ENCODE measurements at regions not wholly inside any gene's neighbourhood (a gene's known extent, or its start where the extent isn't known, plus 50 kb on each side); places are given as distances from the start of the nearest gene placed in this dataset.
"Not testable (repeated sequence)": the region's sequence is repeated elsewhere in the genome, so short reads cannot be mapped to it uniquely, and the experiment has no call there.

GRCh38 chr21:35982717-35983116 lies 77.6 kb downstream of the SETD4 start:
- peaks cover 8% of the 10 kb centered on the region for H3K9me3 Mint-ChIP-seq (ENCODE audit: low read depth)
- no peak overlapping the region for H3K4me3 Mint-ChIP-seq
- H3K27ac Mint-ChIP-seq = no peak overlapping the region
- H3K36me3 Mint-ChIP-seq = peaks cover 5% of the 10 kb centered on the region
- no peaks in the 10 kb centered on the region for H3K4me1 Mint-ChIP-seq (ENCODE audit: low read depth)
- H3K27me3 Mint-ChIP-seq = peaks cover 9% of the 10 kb centered on the region

GRCh38 chr21:35981514-35982070 lies 78.7 kb downstream of the SETD4 start:
- no peak overlapping the region for H3K4me3 Mint-ChIP-seq
- H3K27me3 Mint-ChIP-seq = peaks cover 9% of the 10 kb centered on the region
- H3K36me3 Mint-ChIP-seq = peaks cover 5% of the 10 kb centered on the region

GRCh38 chr21:35980821-35981220 lies 79.5 kb downstream of the SETD4 start:
- no peak overlapping the region for H3K27ac Mint-ChIP-seq
- no peak overlapping the region for H3K4me3 Mint-ChIP-seq
- H3K4me1 Mint-ChIP-seq (ENCODE audit: low read depth) = no peaks in the 10 kb centered on the region
- H3K36me3 Mint-ChIP-seq = peaks cover 5% of the 10 kb centered on the region
- peaks cover 8% of the 10 kb centered on the region for H3K9me3 Mint-ChIP-seq (ENCODE audit: low read depth)
- peaks cover 9% of the 10 kb centered on the region for H3K27me3 Mint-ChIP-seq

More at GRCh38 chr21:35981514-35982070, 78.7 kb downstream of the SETD4 start:
- no peak overlapping the region for H3K27ac Mint-ChIP-seq
- no peaks in the 10 kb centered on the region for H3K4me1 Mint-ChIP-seq (ENCODE audit: low read depth)
- H3K9me3 Mint-ChIP-seq (ENCODE audit: low read depth) = peaks cover 8% of the 10 kb centered on the region

GRCh38 chr21:35977860-35978259 lies 82.5 kb downstream of the SETD4 start:
- H3K27me3 Mint-ChIP-seq; H3K9me3 Mint-ChIP-seq (ENCODE audit: low read depth); H3K4me1 Mint-ChIP-seq (ENCODE audit: low read depth): not testable (repeated sequence)

GRCh38 chr21:35976929-35977328 lies 83.4 kb downstream of the SETD4 start:
- Mint-ChIP-seq H3K36me3 (no peaks in the 10 kb centered on the region), H3K27me3 (peaks cover 5% of the 10 kb centered on the region), H3K4me3 (no peak overlapping the region), H3K27ac (no peak overlapping the region), H3K9me3 (ENCODE audit: low read depth) (peaks cover 8% of the 10 kb centered on the region), H3K4me1 (ENCODE audit: low read depth) (no peaks in the 10 kb centered on the region)

More at GRCh38 chr21:35977860-35978259, 82.5 kb downstream of the SETD4 start:
- H3K27ac Mint-ChIP-seq, H3K4me3 Mint-ChIP-seq, H3K36me3 Mint-ChIP-seq: not testable (repeated sequence)

- peaks cover 8% of the 10 kb centered on the region for H3K9me3 Mint-ChIP-seq (ENCODE audit: low read depth)
- H3K27me3 Mint-ChIP-seq = peaks cover 5% of the 10 kb centered on the region
- no peak overlapping the region for H3K27ac Mint-ChIP-seq
- H3K4me3 Mint-ChIP-seq = no peak overlapping the region
- H3K4me1 Mint-ChIP-seq (ENCODE audit: low read depth) = no peaks in the 10 kb centered on the region
- H3K36me3 Mint-ChIP-seq = no peaks in the 10 kb centered on the region
These were observed 83.8 kb downstream of the SETD4 start for GRCh38 chr21:35976481-35976880.

GRCh38 chr21:35974775-35975174 lies 85.6 kb downstream of the SETD4 start:
- Mint-ChIP-seq H3K27me3 (peaks cover 5% of the 10 kb centered on the region), H3K4me1 (ENCODE audit: low read depth) (no peaks in the 10 kb centered on the region), H3K9me3 (ENCODE audit: low read depth) (peaks cover 8% of the 10 kb centered on the region), H3K4me3 (no peak overlapping the region), H3K27ac (no peak overlapping the region), H3K36me3 (no peaks in the 10 kb centered on the region)

- Mint-ChIP-seq H3K27me3 (peaks cover 2% of the 10 kb centered on the region), H3K4me3 (no peak overlapping the region), H3K9me3 (ENCODE audit: low read depth) (no peaks in the 10 kb centered on the region), H3K27ac (no peak overlapping the region), H3K4me1 (ENCODE audit: low read depth) (no peaks in the 10 kb centered on the region), H3K36me3 (no peaks in the 10 kb centered on the region)
These were observed 88.5 kb downstream of the SETD4 start for GRCh38 chr21:35971824-35972223.

- no peak overlapping the region for H3K27ac Mint-ChIP-seq
- H3K36me3 Mint-ChIP-seq = no peaks in the 10 kb centered on the region
- no peaks in the 10 kb centered on the region for H3K9me3 Mint-ChIP-seq (ENCODE audit: low read depth)
- no peaks in the 10 kb centered on the region for H3K27me3 Mint-ChIP-seq
- H3K4me1 Mint-ChIP-seq (ENCODE audit: low read depth) = no peaks in the 10 kb centered on the region
- no peak overlapping the region for H3K4me3 Mint-ChIP-seq
These were observed 91.0 kb downstream of the SETD4 start for GRCh38 chr21:35969281-35969680.

GRCh38 chr21:35968564-35968963 lies 91.8 kb downstream of the SETD4 start:
- H3K36me3 Mint-ChIP-seq = no peaks in the 10 kb centered on the region

GRCh38 chr21:35965699-35966098 lies 94.6 kb downstream of the SETD4 start:
- H3K9me3 Mint-ChIP-seq (ENCODE audit: low read depth) = no peaks in the 10 kb centered on the region
- no peak overlapping the region for H3K4me3 Mint-ChIP-seq
- H3K27ac Mint-ChIP-seq = no peak overlapping the region
- H3K27me3 Mint-ChIP-seq = peaks cover 3% of the 10 kb centered on the region
- peaks cover 2% of the 10 kb centered on the region for H3K36me3 Mint-ChIP-seq
- H3K4me1 Mint-ChIP-seq (ENCODE audit: low read depth) = no peaks in the 10 kb centered on the region

More at GRCh38 chr21:35968564-35968963, 91.8 kb downstream of the SETD4 start:
- no peaks in the 10 kb centered on the region for H3K27me3 Mint-ChIP-seq
- H3K9me3 Mint-ChIP-seq (ENCODE audit: low read depth) = no peaks in the 10 kb centered on the region
- H3K4me1 Mint-ChIP-seq (ENCODE audit: low read depth) = no peaks in the 10 kb centered on the region
- H3K27ac Mint-ChIP-seq = no peak overlapping the region
- H3K4me3 Mint-ChIP-seq = no peak overlapping the region

- peaks cover 5% of the 10 kb centered on the region for H3K27me3 Mint-ChIP-seq
- H3K4me3 Mint-ChIP-seq = no peak overlapping the region
- H3K27ac Mint-ChIP-seq = no peak overlapping the region
- H3K4me1 Mint-ChIP-seq (ENCODE audit: low read depth) = no peaks in the 10 kb centered on the region
- H3K9me3 Mint-ChIP-seq (ENCODE audit: low read depth) = no peaks in the 10 kb centered on the region
- peaks cover 2% of the 10 kb centered on the region for H3K36me3 Mint-ChIP-seq
These were observed 96.3 kb downstream of the SETD4 start for GRCh38 chr21:35963920-35964451.

GRCh38 chr21:35962917-35963316 lies 97.4 kb downstream of the SETD4 start:
- peaks cover 5% of the 10 kb centered on the region for H3K27me3 Mint-ChIP-seq
- H3K4me1 Mint-ChIP-seq (ENCODE audit: low read depth) = no peaks in the 10 kb centered on the region
- peaks cover 2% of the 10 kb centered on the region for H3K36me3 Mint-ChIP-seq
- no peaks in the 10 kb centered on the region for H3K9me3 Mint-ChIP-seq (ENCODE audit: low read depth)
- H3K27ac Mint-ChIP-seq = no peak overlapping the region
- no peak overlapping the region for H3K4me3 Mint-ChIP-seq

GRCh38 chr21:35954066-35954465 lies 106.3 kb downstream of the SETD4 start:
- Mint-ChIP-seq H3K36me3 (no peaks in the 10 kb centered on the region), H3K27ac (no peak overlapping the region), H3K4me1 (ENCODE audit: low read depth) (no peaks in the 10 kb centered on the region), H3K9me3 (ENCODE audit: low read depth) (no peaks in the 10 kb centered on the region), H3K27me3 (peaks cover 4% of the 10 kb centered on the region), H3K4me3 (no peak overlapping the region)

GRCh38 chr21:35953597-35953996 lies 106.7 kb downstream of the SETD4 start:
- Mint-ChIP-seq H3K9me3 (ENCODE audit: low read depth) (no peaks in the 10 kb centered on the region), H3K4me3 (no peak overlapping the region), H3K4me1 (ENCODE audit: low read depth) (no peaks in the 10 kb centered on the region), H3K27me3 (peaks cover 4% of the 10 kb centered on the region), H3K27ac (no peak overlapping the region), H3K36me3 (no peaks in the 10 kb centered on the region)

Data from activated naive CD8-positive, alpha-beta T cell (primary cell).